Activated CD4-positive, alpha-beta T cell treated with anti-CD3 and anti-CD28 coated beads for 36 hours (primary cell): ENCODE measurements at regions not wholly inside any gene's neighbourhood (a gene's known extent, or its start where the extent isn't known, plus 50 kb on each side); places are given as distances from the start of the nearest gene placed in this dataset.

Experiments
- ATAC-seq: fragments of 200-7000 bp; cut with Tn5 transposase; one replicate; pipeline ENCODE4 v1.10.0; 2021; ENCODE audit warnings: mild to moderate bottlenecking, moderate library complexity
- CTCF ChIA-PET: fragments of 350-600 bp; sonication (Branson Sonifier 250); formaldehyde crosslinking; loops from one replicate; lab custom pipeline; 2021; ENCODE audit warnings: antibody characterized with exemption; lab: Charles Lee
- POLR2A ChIA-PET: fragments of 350-600 bp; sonication (Branson Sonifier 250); formaldehyde crosslinking; loops from one replicate; lab custom pipeline; 2021; ENCODE audit warnings: antibody characterized with exemption, inconsistent platforms; lab: Charles Lee
- DNase-seq: peaks from one replicate; pipeline ENCODE4 v3.0.0-alpha.2; 2020
- H3K27ac Mint-ChIP-seq: one replicate; pipeline ENCODE4 v1.8.0; 2021; ENCODE audit warnings: mixed read lengths
- H3K27me3 Mint-ChIP-seq: one replicate; pipeline ENCODE4 v1.8.0; 2021; ENCODE audit warnings: mixed read lengths
- H3K36me3 Mint-ChIP-seq: one replicate; pipeline ENCODE4 v1.8.0; 2021; ENCODE audit warnings: low read depth, mixed read lengths
- H3K4me1 Mint-ChIP-seq: one replicate; pipeline ENCODE4 v1.8.0; 2021; ENCODE audit warnings: mixed read lengths
- H3K4me3 Mint-ChIP-seq: one replicate; pipeline ENCODE4 v1.8.0; 2021; ENCODE audit warnings: mild to moderate bottlenecking, moderate library complexity, mixed read lengths
- H3K9me3 Mint-ChIP-seq: one replicate; pipeline ENCODE4 v1.8.0; 2021; ENCODE audit warnings: low read depth, mixed read lengths
- intact Hi-C, 2 experiments: fragments of 100-400 bp; cut with DNase I in 1 of 2; cut with micrococcal nuclease in 1 of 2; formaldehyde crosslinking; loops; one replicate each; pipeline versions ENCODE4 v1.14.2 to v1.15.1; 2022 to 2024; cut with DNase I, micrococcal nuclease

DNA sequence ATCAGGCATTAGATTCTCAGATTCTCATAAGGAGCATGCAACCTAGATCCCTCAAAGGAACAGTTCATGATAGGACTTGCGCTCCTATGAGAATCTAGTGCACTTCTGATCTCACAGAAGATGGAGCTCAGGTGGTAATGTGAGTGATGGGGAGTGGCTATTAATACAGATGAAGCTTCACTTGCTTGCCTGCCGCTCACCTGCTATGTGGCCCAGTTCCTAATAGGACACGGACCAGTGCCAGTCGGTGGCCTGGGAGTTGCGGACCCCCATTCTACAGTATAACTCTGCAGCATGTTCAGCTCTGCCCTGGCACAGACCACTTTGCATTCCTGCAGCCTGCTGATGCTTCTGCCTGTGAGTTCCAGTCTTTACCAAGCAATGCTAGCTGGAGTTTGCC is 581.3 kb upstream of the KLF4 start:
- H3K4me3 Mint-ChIP-seq, result no peak overlapping the region
- H3K36me3 Mint-ChIP-seq, result no peaks in the 10 kb centered on the region
- POLR2A ChIA-PET, result no interaction called here
- H3K27ac Mint-ChIP-seq, result no peak overlapping the region
- H3K27me3 Mint-ChIP-seq, result no peaks in the 10 kb centered on the region
- CTCF ChIA-PET, result interaction anchor here (0.7 kb wide), 1 partner anchor 579 kb away, joined by 3 read pairs; no protein-coding TSS in a partner anchor
- intact Hi-C loops, result no loop called here
- no peak for DNase-seq
- no peak for ATAC-seq
- no peaks in the 10 kb centered on the region for H3K4me1 Mint-ChIP-seq
- H3K9me3 Mint-ChIP-seq, result peaks cover 4% of the 10 kb centered on the region

DNA sequence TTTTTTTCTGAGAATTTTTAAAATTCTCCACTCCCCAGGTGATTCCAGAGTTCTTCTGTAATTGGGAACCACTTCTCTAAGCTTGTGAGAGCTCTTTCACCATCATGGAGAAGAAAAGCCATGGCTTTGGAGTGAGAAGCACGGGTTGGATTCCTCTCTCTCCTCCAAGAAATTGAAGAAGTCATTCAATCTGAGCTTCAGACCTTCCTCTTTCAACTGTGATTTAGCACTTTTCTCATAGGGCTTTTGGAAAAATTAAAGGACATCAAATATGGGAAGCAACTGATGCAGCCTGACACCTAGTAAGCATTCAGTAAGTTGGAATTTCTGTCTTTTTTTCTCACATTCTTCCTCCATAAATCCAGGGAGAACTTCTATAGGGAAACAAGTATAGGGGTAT is 580.4 kb upstream of the KLF4 start:
- no peaks in the 10 kb centered on the region for H3K27me3 Mint-ChIP-seq
- no peak for ATAC-seq
- H3K4me1 Mint-ChIP-seq, result no peaks in the 10 kb centered on the region
- no peak overlapping the region for H3K4me3 Mint-ChIP-seq
- no peaks in the 10 kb centered on the region for H3K36me3 Mint-ChIP-seq
- ChIA-PET CTCF (interaction anchor here (0.6 to 0.7 kb wide), 2 partner anchors 297 to 580 kb away, joined by 3 read pairs; no protein-coding TSS in a partner anchor), POLR2A (no interaction called here)
- H3K9me3 Mint-ChIP-seq, result peaks cover 6% of the 10 kb centered on the region
- no peak overlapping the region for H3K27ac Mint-ChIP-seq
- intact Hi-C loops, result no loop called here
- no peak for DNase-seq

DNA sequence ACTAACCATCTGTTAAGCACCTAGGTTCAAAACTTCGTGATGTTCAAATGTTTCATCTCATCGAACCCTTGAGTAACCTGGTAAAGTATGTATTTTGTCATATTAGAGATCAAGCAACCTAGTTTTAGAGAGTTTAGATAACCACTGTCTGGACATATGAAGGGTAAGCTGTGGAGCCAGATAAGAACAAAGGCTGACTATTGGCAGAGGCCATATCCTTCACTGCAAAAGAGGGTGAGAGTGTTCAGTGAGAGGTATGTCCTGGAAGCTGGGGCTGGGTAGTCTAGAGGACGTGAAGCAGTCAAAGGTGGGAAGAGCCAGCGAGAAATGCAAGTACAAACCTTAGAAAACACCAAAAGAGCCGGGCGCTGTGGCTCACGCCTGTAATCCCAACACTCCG is 573.1 kb upstream of the KLF4 start:
- Mint-ChIP-seq H3K4me3 (no peak overlapping the region), H3K27ac (no peak overlapping the region), H3K4me1 (no peaks in the 10 kb centered on the region), H3K9me3 (peaks cover 6% of the 10 kb centered on the region), H3K27me3 (no peaks in the 10 kb centered on the region), H3K36me3 (no peaks in the 10 kb centered on the region)
- CTCF ChIA-PET, result no interaction called here
- POLR2A ChIA-PET, result no interaction called here
- DNase-seq, result no peak
- ATAC-seq, result no peak
- intact Hi-C loops, result no loop called here

DNA sequence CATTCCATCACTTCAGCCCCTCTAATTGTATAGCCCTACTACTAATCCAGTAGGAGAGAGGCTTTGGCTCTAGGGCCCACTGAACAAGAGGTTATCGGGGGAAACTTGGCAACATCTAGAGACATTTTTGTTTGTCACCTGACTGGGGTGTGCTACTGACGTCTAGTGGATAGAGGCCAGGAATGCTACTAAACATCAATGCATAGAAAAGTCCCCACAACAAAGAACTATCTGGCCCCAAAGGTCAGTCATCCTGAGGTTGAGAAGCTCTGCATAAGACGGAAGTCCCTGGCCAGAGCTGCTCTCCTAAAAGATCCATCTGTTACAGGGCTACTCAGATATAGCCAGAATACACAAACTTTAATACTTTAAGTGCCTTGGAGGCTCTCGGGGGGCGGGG is 570.6 kb upstream of the KLF4 start:
- H3K4me1 Mint-ChIP-seq, result no peaks in the 10 kb centered on the region
- intact Hi-C loops, result no loop called here
- ChIA-PET CTCF (interaction anchor here (0.6 kb wide), 2 partner anchors 42 to 212 kb away, joined by 3 to 4 read pairs; no protein-coding TSS in a partner anchor), POLR2A (no interaction called here)
- H3K27ac Mint-ChIP-seq, result no peak overlapping the region
- H3K27me3 Mint-ChIP-seq, result no peaks in the 10 kb centered on the region
- H3K9me3 Mint-ChIP-seq, result peaks cover 2% of the 10 kb centered on the region
- no peak for ATAC-seq
- no peaks in the 10 kb centered on the region for H3K36me3 Mint-ChIP-seq
- no peak overlapping the region for H3K4me3 Mint-ChIP-seq
- no peak for DNase-seq

DNA sequence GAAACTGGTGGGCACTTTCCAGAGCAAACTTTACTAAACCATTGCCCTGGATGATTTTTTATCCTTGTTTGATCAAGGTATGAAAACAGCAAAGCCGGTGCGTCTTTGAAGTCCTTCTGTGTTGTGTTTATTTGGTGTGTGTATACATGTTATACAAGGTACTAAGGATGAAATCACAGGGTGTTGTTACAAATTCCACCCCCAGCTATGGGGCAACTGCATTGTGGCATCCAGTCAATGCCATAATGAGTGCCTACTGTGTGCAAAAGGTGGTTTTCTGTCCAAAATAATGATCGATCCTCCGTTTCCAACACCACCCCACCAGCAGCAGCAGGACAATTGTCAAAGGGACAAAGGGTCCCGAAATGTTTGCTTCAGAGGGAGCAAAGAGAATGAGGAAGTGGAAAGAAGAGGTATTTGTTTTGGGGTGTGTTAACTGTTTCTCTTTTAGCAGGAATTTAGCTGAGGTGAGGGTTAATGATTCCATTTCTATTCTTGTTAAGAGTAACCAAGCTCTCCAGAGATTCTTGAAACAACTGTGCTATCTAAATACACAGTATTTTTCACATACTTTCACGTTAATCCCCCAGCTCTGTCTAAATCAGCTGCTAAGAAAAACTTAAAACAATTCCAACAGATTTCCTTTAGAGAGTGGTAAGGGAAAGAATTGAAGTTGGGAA is 568.7 kb upstream of the KLF4 start:
- no peak for DNase-seq
- Mint-ChIP-seq H3K36me3 (no peaks in the 10 kb centered on the region), H3K9me3 (peaks cover 2% of the 10 kb centered on the region), H3K27me3 (peaks cover 2% of the 10 kb centered on the region), H3K4me3 (no peak overlapping the region), H3K4me1 (no peaks in the 10 kb centered on the region), H3K27ac (no peak overlapping the region)
- ChIA-PET CTCF (interaction anchor here (0.5 kb wide), 1 partner anchor 1169 kb away, joined by 3 read pairs; no protein-coding TSS in a partner anchor), POLR2A (no interaction called here)
- no peak for ATAC-seq
- intact Hi-C loops, result no loop called here

DNA sequence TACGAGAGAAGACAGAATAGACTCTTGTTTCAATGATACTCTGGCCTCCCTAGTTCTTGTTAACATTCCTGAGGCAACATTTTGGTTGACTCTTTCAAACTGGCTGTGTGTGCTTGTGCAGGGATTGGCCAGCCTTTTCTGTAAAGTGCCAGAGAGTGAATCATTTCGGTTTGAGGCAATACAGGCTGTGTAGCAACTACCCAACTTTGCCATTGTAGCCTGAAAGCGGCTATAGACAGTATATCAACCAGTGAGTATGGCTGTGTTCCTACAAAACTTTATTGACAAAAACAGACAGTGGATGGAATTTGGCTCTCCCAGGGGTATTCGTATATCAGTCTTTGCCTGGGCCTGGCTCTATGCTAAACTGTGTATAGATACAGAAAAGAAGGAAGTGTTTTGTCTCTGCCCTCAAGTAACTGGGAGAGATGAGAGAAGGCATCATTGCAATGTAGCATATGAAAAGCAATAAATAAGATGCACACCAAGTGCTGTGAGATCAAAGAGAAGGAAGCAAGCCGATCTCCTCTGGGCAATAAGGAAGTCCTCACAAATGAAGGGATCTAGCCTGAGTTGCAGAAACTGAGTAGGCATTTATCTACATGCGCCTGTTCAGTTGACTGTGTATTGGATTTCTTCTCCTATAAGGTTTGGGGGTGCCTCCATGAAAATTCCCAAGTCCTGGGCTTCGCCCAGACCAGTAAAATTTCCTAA is 568.0 kb upstream of the KLF4 start:
- H3K4me1 Mint-ChIP-seq, result no peaks in the 10 kb centered on the region

DNA sequence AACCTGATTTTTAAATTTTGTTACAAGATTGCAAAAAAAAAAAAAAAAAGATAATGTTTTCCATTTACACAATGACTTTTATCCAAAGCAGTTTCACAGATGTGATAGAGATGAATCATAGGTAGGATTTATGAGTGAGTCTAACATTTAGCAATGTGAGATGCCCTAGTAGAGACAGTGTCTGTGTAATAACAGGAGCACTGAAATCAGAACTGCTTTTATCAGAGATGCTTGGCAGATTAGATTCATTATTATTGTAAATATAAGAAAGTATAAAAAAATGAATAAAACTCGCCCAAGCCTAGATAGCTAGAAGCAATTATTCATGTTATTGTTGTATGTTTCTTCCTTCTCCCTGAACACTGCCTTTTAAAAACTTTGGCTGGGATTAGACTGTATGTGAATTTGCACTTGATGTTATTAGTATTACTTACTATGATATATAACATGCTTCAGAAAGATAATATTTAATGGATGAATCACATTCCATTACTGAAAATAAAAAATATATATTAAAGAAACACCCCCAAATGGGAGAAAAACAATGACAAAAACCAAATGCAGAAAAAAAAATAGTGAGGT is 567.3 kb upstream of the KLF4 start:
- intact Hi-C loops, result no loop called here
- no peaks in the 10 kb centered on the region for H3K36me3 Mint-ChIP-seq
- no peak overlapping the region for H3K27ac Mint-ChIP-seq
- no peaks in the 10 kb centered on the region for H3K4me1 Mint-ChIP-seq
- ATAC-seq (no peak), DNase-seq (no peak)
- ChIA-PET POLR2A (no interaction called here), CTCF (interaction anchor here (0.6 kb wide), 1 partner anchor 715 kb away, joined by 3 read pairs; no protein-coding TSS in a partner anchor)
- H3K9me3 Mint-ChIP-seq, result no peaks in the 10 kb centered on the region
- H3K27me3 Mint-ChIP-seq, result peaks cover 2% of the 10 kb centered on the region
- H3K4me3 Mint-ChIP-seq, result no peak overlapping the region

More for the DNA sequence above, 568.0 kb upstream of the KLF4 start:
- Mint-ChIP-seq H3K9me3 (no peaks in the 10 kb centered on the region), H3K4me3 (no peak overlapping the region), H3K36me3 (no peaks in the 10 kb centered on the region), H3K27ac (no peak overlapping the region), H3K27me3 (peaks cover 2% of the 10 kb centered on the region)
- ATAC-seq (no peak), DNase-seq (no peak)
- intact Hi-C loops, result no loop called here
- ChIA-PET CTCF (interaction anchor here (0.6 kb wide), 1 partner anchor 716 kb away, joined by 3 read pairs; no protein-coding TSS in a partner anchor), POLR2A (no interaction called here)

DNA sequence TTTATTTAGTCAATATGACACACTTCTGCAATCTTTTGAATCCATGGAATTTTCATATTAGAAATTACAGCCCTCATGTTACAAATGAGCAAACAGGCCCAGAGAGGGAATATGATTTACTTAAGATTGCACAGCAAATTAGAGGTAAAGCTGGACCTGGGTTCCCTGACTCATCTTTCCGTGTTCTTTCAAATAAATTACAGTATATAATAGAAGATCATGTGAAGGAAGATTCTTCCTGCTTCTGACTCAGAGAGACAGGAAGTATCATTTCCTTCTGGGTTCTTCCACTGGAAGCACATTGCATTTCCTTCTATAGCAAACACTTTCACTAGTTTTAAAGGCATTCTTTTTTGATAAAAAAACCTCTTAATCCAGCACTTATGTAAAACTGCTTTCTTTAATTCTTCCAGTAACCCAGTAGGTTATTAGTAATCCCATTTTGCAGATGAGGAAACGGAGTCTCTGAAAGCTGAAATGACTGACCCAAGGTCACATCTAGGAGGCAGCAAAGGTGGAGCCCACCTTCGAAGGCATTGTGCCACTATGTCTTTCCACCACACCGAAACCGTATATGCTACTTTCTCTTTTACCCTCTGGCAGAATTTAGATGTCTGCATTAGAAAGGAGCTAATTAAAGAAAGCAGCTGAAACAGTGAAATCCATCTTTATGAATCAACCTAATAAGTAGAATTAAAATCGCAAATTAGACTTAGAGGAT is 566.7 kb upstream of the KLF4 start:
- ATAC-seq, result no peak
- POLR2A ChIA-PET, result no interaction called here
- Mint-ChIP-seq H3K27ac (no peak overlapping the region), H3K9me3 (no peaks in the 10 kb centered on the region), H3K4me1 (no peaks in the 10 kb centered on the region), H3K27me3 (peaks cover 2% of the 10 kb centered on the region), H3K4me3 (no peak overlapping the region), H3K36me3 (no peaks in the 10 kb centered on the region)
- CTCF ChIA-PET, result no interaction called here
- intact Hi-C loops, result no loop called here
- DNase-seq, result no peak

DNA sequence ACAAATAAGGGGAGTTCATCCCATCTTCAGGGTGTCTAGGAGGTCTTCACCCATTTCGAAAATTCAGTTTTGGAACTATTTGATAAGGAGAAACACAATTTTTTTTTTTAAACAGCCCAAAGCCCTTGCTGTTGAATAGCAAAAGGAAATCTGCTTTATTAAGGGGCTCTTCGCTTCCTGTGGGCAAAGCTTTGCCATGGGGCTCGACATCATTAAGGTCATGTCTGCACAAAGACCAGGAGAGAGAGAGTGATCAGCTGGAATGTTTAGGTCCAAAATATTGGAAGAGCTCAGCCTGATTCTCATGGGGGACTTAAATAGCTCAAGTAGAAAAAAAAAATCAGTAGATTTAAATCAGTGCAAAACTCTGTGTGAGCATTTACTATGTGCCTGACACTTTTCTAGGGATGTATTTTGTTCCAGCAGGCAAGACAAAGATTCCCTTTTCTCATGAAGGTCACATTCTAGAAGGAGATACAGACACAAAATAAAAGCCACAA is 564.6 kb upstream of the KLF4 start:
- ATAC-seq, result no peak
- no peak overlapping the region for H3K27ac Mint-ChIP-seq
- H3K4me3 Mint-ChIP-seq, result no peak overlapping the region
- H3K4me1 Mint-ChIP-seq, result no peaks in the 10 kb centered on the region
- DNase-seq, result no peak
- intact Hi-C loops, result no loop called here
- POLR2A ChIA-PET, result no interaction called here
- no peaks in the 10 kb centered on the region for H3K36me3 Mint-ChIP-seq
- no peaks in the 10 kb centered on the region for H3K9me3 Mint-ChIP-seq
- H3K27me3 Mint-ChIP-seq, result peaks cover 2% of the 10 kb centered on the region
- CTCF ChIA-PET, result interaction anchor here (0.9 kb wide), 1 partner anchor 200 kb away, joined by 3 read pairs; no protein-coding TSS in a partner anchor

DNA sequence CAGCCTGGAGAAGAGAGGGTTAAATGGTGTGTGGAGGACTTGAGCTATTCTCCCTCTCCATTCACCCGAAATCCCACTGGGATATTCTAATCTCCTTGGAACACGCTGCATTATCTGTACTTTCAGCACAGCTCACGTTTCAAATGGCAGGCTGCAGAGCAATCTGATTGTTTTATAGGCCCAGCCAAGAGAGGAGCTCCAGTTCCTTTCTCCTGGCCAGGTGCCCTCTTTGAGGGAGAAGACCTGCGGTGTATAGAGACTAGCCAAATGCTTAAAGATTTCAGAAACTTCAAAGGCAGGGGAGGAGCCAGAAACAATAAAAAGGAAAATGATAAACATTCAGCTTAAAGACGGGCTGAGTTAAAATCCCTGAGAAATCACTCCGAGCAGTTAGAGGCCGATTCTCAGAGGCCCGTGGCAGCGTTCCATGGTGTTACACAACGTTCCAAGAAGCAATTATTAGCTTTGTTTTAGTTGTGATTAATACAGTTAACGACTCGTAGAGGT is 564.0 kb upstream of the KLF4 start:
- peaks cover 2% of the 10 kb centered on the region for H3K27me3 Mint-ChIP-seq
- intact Hi-C loops, result no loop called here
- DNase-seq, result no peak
- POLR2A ChIA-PET, result no interaction called here
- ATAC-seq, result no peak
- H3K9me3 Mint-ChIP-seq, result peaks cover under 1% of the 10 kb centered on the region
- CTCF ChIA-PET, result interaction anchor here (0.9 kb wide), 1 partner anchor 201 kb away, joined by 3 read pairs; no protein-coding TSS in a partner anchor
- H3K27ac Mint-ChIP-seq, result no peak overlapping the region
- H3K4me1 Mint-ChIP-seq, result no peaks in the 10 kb centered on the region
- H3K36me3 Mint-ChIP-seq, result no peaks in the 10 kb centered on the region
- no peak overlapping the region for H3K4me3 Mint-ChIP-seq
